D721Med (cell line): ENCODE measurements at regions not wholly inside any gene's neighbourhood (a gene's known extent, or its start where the extent isn't known, plus 50 kb on each side); places are given as distances from the start of the nearest gene placed in this dataset.

Experiments
- DNase-seq: peaks from one replicate; pipeline ENCODE4 v3.0.0; 2011; ENCODE audit warnings: low spot score; ENCODE audit not compliant: insufficient read length
- FAIRE-seq: peaks from 2 replicates; lab custom pipeline; 2011; peaks lifted over from hg19 to GRCh38; lab: Jason Lieb, UNC
- CTCF ChIP-seq: IDR thresholded peaks from 2 replicates; pipeline ENCODE4 v1.5.1; 2012; ENCODE audit warnings: mild to moderate bottlenecking, control low read depth; ENCODE audit not compliant: insufficient read depth; ENCODE audit errors: missing control alignments

- FAIRE-seq = no peak
- TF ChIP-seq CTCF = no peak
Measured at GRCh38 chr9:86663905-86664304, 283.4 kb downstream of the GAS1 start.

GRCh38 chr9:86662890-86663468 is 284.3 kb downstream of the GAS1 start:
- no peak for FAIRE-seq
- no peak for TF ChIP-seq CTCF
- no peak for DNase-seq

More at GRCh38 chr9:86663905-86664304, 283.4 kb downstream of the GAS1 start:
- DNase-seq = no peak

- FAIRE-seq = no peak
Measured at GRCh38 chr9:86660146-86660943, 287.0 kb downstream of the GAS1 start.

GRCh38 chr9:86659413-86660046 is 287.8 kb downstream of the GAS1 start:
- no peak for TF ChIP-seq CTCF
- DNase-seq (no peak), FAIRE-seq (no peak)

More at GRCh38 chr9:86660146-86660943, 287.0 kb downstream of the GAS1 start:
- TF ChIP-seq CTCF = no peak
- no peak for DNase-seq

GRCh38 chr9:86655147-86655546 is 292.2 kb downstream of the GAS1 start:
- FAIRE-seq (no peak), DNase-seq (no peak)
- no peak for TF ChIP-seq CTCF

- FAIRE-seq (no peak), DNase-seq (no peak)
- no peak for TF ChIP-seq CTCF
Measured at GRCh38 chr9:86653466-86653865, 293.8 kb downstream of the GAS1 start.
